ENCODE measurements at regions not wholly inside any gene's neighbourhood (a gene's known extent, or its start where the extent isn't known, plus 50 kb on each side); places are given as distances from the start of the nearest gene placed in this dataset.
A peak's percentile ranks its signal among the peaks of the same experiment; 100 is the strongest.

- no peak overlapping the region for H3K27ac Mint-ChIP-seq (ENCODE audit: unreplicated experiment)
- Histone ChIP-seq H2AFZ (ENCODE audit: low read depth, low read length) (no peak overlapping the region), H3K36me3 (ENCODE audit: insufficient read depth, low read length) (no peaks in the 10 kb centered on the region), H3K27ac (ENCODE audit: low read depth, low read length) (no peak overlapping the region), H3K4me1 (ENCODE audit: insufficient read depth, low read length) (peaks cover 9% of the 10 kb centered on the region), H3K79me2 (ENCODE audit: insufficient read depth, low read length) (no peaks in the 10 kb centered on the region), H4K20me1 (ENCODE audit: insufficient read depth, low read length) (no peaks in the 10 kb centered on the region), H3K27me3 (ENCODE audit: insufficient read depth, low read length) (no peaks in the 10 kb centered on the region), H3K9ac (ENCODE audit: low read length) (no peak overlapping the region), H3K4me2 (ENCODE audit: low read length) (peak overlapping the region; percentile 4), H3K9me3 (ENCODE audit: insufficient read depth, low read depth, low read length) (no peaks in the 10 kb centered on the region), H3K4me3 (ENCODE audit: insufficient read depth, low read depth, low read length) (no peak overlapping the region)
- no peaks in the 10 kb centered on the region for H3K27me3 Mint-ChIP-seq (ENCODE audit: low read depth, unreplicated experiment)
- DNase-seq (ENCODE audit: low read depth), result no peak
- TF ChIP-seq EZH2 (IDR thresholded peaks at IDR 0.05; ENCODE audit: insufficient read depth, low read length), result no peak
- TF ChIP-seq, protein P1, sequence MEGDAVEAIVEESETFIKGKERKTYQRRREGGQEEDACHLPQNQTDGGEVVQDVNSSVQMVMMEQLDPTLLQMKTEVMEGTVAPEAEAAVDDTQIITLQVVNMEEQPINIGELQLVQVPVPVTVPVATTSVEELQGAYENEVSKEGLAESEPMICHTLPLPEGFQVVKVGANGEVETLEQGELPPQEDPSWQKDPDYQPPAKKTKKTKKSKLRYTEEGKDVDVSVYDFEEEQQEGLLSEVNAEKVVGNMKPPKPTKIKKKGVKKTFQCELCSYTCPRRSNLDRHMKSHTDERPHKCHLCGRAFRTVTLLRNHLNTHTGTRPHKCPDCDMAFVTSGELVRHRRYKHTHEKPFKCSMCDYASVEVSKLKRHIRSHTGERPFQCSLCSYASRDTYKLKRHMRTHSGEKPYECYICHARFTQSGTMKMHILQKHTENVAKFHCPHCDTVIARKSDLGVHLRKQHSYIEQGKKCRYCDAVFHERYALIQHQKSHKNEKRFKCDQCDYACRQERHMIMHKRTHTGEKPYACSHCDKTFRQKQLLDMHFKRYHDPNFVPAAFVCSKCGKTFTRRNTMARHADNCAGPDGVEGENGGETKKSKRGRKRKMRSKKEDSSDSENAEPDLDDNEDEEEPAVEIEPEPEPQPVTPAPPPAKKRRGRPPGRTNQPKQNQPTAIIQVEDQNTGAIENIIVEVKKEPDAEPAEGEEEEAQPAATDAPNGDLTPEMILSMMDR (IDR thresholded peaks at IDR 0.05; ENCODE audit: insufficient read depth, low read depth, low read length), result no peak
- no peaks in the 10 kb centered on the region for H3K36me3 Mint-ChIP-seq (ENCODE audit: low read depth, unreplicated experiment)
- no peak overlapping the region for H3K4me3 Mint-ChIP-seq (ENCODE audit: unreplicated experiment)
- H3K4me1 Mint-ChIP-seq (ENCODE audit: low read depth, unreplicated experiment), result no peaks in the 10 kb centered on the region
- no peaks in the 10 kb centered on the region for H3K9me3 Mint-ChIP-seq (ENCODE audit: unreplicated experiment)
- FAIRE-seq, result no peak
Measured at GRCh38 chr2:146989741-146990140, 855.1 kb upstream of the ACVR2A start.

DNA sequence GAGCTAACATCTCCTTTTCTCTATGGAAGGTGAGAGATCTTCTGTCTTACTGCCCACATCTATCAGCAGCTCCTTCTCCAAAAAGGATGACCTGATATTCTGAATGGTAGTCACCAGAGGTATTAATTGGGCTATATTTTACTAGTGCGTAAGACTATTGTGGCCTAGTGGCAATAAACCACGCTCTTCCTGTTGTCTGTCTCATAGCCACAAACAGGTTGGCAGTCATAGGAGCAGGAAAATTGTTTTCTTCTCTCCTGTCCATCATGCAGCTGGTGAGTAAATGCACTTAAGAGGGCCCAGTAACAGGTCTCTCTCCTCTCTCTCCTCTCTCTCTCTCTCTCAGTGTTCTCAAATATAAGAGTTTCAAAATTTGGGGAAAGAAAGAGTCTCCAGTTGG lies 856.8 kb upstream of the ACVR2A start:
- Mint-ChIP-seq H3K4me1 (ENCODE audit: low read depth, unreplicated experiment) (no peaks in the 10 kb centered on the region), H3K36me3 (ENCODE audit: low read depth, unreplicated experiment) (no peaks in the 10 kb centered on the region), H3K27ac (ENCODE audit: unreplicated experiment) (no peak overlapping the region), H3K27me3 (ENCODE audit: low read depth, unreplicated experiment) (no peaks in the 10 kb centered on the region), H3K9me3 (ENCODE audit: unreplicated experiment) (no peaks in the 10 kb centered on the region), H3K4me3 (ENCODE audit: unreplicated experiment) (no peak overlapping the region)
- Histone ChIP-seq H3K4me2 (ENCODE audit: low read length) (no peak overlapping the region), H2AFZ (ENCODE audit: low read depth, low read length) (no peak overlapping the region), H3K9me3 (ENCODE audit: insufficient read depth, low read depth, low read length) (no peaks in the 10 kb centered on the region), H4K20me1 (ENCODE audit: insufficient read depth, low read length) (no peaks in the 10 kb centered on the region), H3K4me1 (ENCODE audit: insufficient read depth, low read length) (peaks cover 9% of the 10 kb centered on the region), H3K27ac (ENCODE audit: low read depth, low read length) (no peak overlapping the region), H3K27me3 (ENCODE audit: insufficient read depth, low read length) (no peaks in the 10 kb centered on the region), H3K36me3 (ENCODE audit: insufficient read depth, low read length) (no peaks in the 10 kb centered on the region), H3K4me3 (ENCODE audit: insufficient read depth, low read depth, low read length) (no peak overlapping the region), H3K9ac (ENCODE audit: low read length) (no peak overlapping the region), H3K79me2 (ENCODE audit: insufficient read depth, low read length) (no peaks in the 10 kb centered on the region)
- TF ChIP-seq, protein P1 (IDR thresholded peaks at IDR 0.05; ENCODE audit: insufficient read depth, low read depth, low read length), result no peak
- TF ChIP-seq EZH2 (IDR thresholded peaks at IDR 0.05; ENCODE audit: insufficient read depth, low read length), result no peak
- DNase-seq (ENCODE audit: low read depth) (no peak), FAIRE-seq (no peak)

GRCh38 chr2:146986161-146986560 lies 858.7 kb upstream of the ACVR2A start:
- no peaks in the 10 kb centered on the region for H3K79me2 ChIP-seq (ENCODE audit: insufficient read depth, low read length)
- H4K20me1 ChIP-seq (ENCODE audit: insufficient read depth, low read length), result no peaks in the 10 kb centered on the region
- H3K27ac Mint-ChIP-seq (ENCODE audit: unreplicated experiment), result no peak overlapping the region
- no peaks in the 10 kb centered on the region for H3K4me1 Mint-ChIP-seq (ENCODE audit: low read depth, unreplicated experiment)
- FAIRE-seq (no peak), DNase-seq (ENCODE audit: low read depth) (peak; percentile 50)
- H3K27me3 ChIP-seq (ENCODE audit: insufficient read depth, low read length), result no peaks in the 10 kb centered on the region
- H3K9ac ChIP-seq (ENCODE audit: low read length), result no peak overlapping the region
- H3K27ac ChIP-seq (ENCODE audit: low read depth, low read length), result no peak overlapping the region
- H3K36me3 ChIP-seq (ENCODE audit: insufficient read depth, low read length), result no peaks in the 10 kb centered on the region
- no peaks in the 10 kb centered on the region for H3K36me3 Mint-ChIP-seq (ENCODE audit: low read depth, unreplicated experiment)
- peaks cover 9% of the 10 kb centered on the region for H3K4me1 ChIP-seq (ENCODE audit: insufficient read depth, low read length)
- no peak overlapping the region for H2AFZ ChIP-seq (ENCODE audit: low read depth, low read length)
- no peak overlapping the region for H3K4me2 ChIP-seq (ENCODE audit: low read length)
- H3K4me3 Mint-ChIP-seq (ENCODE audit: unreplicated experiment), result no peak overlapping the region
- H3K9me3 Mint-ChIP-seq (ENCODE audit: unreplicated experiment), result no peaks in the 10 kb centered on the region
- H3K27me3 Mint-ChIP-seq (ENCODE audit: low read depth, unreplicated experiment), result no peaks in the 10 kb centered on the region
- TF ChIP-seq, protein P1 (IDR thresholded peaks at IDR 0.05; ENCODE audit: insufficient read depth, low read depth, low read length), result no peak
- no peak for TF ChIP-seq EZH2 (IDR thresholded peaks at IDR 0.05; ENCODE audit: insufficient read depth, low read length)
- no peaks in the 10 kb centered on the region for H3K9me3 ChIP-seq (ENCODE audit: insufficient read depth, low read depth, low read length)
- no peak overlapping the region for H3K4me3 ChIP-seq (ENCODE audit: insufficient read depth, low read depth, low read length)

Data from astrocyte (in vitro differentiated cells and primary cell).